HG02973 (cell line): ENCODE measurements at regions not wholly inside any gene's neighbourhood (a gene's known extent, or its start where the extent isn't known, plus 50 kb on each side); places are given as distances from the start of the nearest gene placed in this dataset.

Experiments used
- ATAC-seq: cut with Tn5 transposase; IDR thresholded peaks from one replicate; pipeline ENCODE4 v1.9.1; 2021; ENCODE audit warnings: moderate library complexity; ENCODE audit not compliant: unreplicated experiment

DNA sequence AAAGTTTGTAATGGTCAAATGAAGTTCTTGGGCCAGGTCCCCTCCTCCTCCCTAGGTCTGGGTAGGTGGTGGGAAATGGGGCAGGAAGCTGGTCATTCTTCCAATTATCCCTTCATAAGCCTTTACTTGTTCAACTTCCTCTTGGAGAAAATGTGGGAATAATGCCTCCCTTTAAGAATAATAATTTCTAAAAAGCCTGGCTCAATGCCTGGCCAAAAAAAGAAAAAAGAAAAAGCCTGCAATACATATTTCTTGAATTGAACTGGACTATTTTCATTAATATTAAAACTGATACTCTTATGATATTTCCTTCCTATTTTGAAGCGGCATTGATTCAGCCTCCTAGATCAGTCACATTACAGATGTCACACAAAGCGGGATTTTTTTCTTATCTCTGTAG, 600.9 kb downstream of the CCDC171 start:
- no peak for ATAC-seq

DNA sequence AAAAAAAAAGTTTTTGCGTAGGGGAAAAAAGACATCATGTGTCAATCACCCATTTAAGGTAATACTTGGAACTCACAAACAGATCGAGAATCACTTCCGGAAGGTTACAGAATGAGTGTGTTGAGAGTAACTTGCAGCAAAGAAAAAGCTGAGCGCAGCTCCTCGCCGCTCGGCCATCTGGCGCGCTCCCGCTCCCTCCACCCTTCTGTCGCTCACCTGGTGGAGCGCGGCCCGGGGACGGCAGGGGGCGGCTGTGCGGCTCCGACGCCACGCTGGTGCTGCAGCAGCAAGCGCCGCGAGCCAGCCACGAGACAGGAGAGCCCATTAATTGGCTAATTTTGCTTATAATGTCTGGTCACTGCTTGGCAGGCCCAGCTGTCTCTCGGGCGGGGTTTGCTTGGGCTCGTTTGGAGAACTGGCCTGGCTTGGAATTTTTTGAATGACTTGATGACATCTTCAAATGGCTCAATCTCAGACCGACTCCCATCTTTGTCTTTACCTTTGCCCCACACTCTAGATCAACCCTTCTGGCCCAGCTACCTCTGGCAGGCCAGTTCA, 601.8 kb downstream of the CCDC171 start:
- no peak for ATAC-seq

DNA sequence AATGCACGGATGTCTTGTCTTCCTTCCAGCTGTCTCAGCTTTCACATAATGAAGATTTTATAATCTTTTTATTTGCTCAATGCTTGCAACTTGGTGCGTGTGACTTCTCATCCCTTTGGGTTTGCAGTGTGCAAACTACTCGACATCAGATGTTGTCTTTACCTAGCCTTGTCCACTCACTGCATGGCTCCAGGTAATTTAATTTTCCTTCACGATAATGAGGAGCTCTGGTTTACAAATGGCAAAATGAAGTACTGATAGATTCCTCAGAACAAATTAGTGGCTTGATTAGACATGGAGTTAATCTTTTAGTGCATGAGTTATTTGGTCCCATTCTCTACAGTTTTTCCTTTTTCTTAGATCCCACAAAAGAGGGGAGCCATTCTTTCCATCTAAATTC, 603.0 kb downstream of the CCDC171 start:
- ATAC-seq, result no peak

DNA sequence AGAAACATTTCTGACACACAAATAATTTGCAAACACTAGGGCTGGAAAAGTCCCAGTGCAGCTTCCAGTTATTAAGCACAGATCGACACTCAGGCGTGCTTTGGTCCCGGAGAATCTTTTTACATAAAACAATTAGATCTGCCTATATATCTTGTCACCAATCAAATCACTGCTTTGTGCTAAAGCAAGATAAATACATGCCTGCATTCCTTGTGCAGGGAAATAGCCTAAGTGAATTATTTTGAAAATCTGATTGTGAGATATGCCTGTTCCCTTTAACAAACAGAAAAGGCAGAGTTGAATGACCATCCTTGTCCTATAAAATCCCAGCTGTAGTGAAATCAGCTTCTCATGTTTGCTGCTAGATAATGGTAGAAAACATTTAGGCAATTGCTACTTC, 604.4 kb downstream of the CCDC171 start:
- ATAC-seq, result no peak

DNA sequence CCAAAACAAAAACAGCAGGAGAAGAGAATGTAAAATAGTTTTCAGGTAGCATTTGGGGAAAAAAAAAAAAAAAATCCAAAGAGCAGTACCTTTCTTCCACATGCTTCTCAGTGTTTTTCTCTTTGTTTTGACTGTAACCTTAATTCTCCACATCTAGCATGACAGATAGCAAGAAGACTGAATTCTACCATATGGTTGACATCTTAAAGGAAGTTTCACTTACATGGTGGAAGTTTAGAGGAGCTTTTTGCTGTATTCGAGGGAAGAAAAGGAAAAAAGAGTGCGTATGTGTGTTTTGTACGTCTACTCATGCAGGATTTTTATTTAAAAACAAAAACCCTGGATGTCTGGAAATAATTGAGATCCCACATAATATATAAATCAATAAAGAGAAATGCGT, 604.8 kb downstream of the CCDC171 start:
- ATAC-seq, result no peak

DNA sequence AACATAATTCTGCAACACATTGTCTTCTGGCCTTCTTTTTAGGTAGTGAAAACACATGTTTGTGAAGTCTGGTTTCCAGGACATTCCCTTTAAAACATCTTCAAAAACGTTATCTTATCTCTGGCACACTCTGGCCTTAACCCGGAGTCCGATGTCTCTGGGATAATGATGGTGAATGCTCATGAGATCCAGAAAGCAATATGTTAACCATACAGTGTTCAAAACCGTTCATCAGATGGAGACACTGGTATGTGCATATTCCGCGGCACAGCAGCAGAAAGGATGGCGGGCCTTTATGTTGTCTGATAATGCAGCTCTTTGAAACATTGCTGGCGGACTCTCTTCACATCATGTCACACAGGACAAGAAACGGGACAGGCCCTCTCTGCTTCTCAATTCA, 605.2 kb downstream of the CCDC171 start:
- no peak for ATAC-seq

DNA sequence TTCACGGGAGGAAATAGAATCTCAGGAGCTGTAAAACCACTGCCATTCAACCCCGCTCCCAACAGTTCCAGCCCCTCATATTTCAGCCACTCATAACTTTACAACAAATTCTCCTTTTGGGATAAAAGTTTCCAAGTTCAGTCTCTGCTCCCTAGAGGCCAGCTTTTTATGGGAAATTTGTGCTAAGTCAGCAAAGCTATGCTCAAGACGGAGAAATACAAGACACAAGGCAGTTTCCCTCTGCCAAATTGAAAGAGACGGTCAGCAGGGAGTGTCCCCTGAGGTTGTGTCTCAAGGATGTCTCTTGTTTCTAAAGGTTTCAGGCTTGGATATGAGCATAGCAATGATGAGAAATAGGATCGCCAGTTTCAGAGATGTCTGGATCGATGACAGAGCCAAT, 608.6 kb downstream of the CCDC171 start:
- ATAC-seq, result no peak

DNA sequence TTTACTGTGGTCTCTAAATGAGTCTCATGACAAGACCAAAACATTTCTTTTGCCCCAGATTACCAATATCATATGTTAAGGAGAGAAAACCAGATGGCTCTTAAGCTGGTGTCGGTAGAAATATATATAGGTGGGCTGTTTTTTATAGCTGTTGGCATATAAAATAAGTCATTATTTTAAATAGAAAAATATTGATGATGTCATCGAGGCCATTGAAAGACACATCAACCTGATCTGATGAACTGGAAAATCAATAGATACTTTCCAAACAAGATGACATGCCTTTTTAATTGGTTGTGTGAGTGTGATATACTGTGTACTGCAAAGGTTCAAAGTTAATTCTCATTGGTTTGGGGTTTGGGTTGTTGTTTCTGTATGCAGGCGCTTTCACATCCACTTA, 617.3 kb downstream of the CCDC171 start:
- ATAC-seq, result no peak

DNA sequence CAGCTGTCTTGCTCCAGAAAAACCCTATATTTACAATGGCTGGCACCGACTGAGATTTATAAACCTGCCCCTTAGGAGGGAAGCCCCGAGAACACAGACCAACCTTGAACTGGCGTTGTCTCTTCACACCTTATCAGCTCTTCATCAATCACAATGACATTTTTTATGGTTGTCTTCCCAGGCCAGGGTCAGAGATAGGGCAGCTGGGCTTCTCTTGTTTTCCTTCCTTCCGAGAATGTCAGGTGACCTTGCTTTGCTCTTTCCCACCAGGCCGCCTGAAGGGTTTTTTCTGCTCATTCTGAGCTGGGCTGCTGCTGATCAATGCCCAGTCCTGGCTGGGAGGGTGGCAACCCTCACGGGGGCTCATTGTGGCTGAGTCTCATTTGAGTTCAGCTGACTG, 619.1 kb downstream of the CCDC171 start:
- no peak for ATAC-seq

DNA sequence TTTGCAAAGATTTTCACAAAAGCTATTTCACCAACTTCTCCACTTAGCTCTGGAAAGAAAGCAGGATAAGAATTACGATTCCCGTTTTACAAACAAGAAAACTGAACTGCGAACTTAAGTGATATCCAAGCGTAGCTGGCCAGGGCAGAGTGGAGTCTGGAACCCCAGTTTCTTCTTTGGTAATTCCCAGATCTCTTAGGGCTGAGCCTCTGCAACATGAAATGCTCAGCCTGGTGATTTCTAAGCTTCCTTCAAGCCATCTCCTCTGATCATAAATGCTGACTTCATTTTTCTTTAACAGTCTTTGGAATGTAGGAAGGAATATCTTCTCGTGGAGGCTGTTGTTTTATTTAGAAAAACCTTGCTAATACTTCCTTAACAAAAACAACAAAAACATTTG, 620.0 kb downstream of the CCDC171 start:
- no peak for ATAC-seq

DNA sequence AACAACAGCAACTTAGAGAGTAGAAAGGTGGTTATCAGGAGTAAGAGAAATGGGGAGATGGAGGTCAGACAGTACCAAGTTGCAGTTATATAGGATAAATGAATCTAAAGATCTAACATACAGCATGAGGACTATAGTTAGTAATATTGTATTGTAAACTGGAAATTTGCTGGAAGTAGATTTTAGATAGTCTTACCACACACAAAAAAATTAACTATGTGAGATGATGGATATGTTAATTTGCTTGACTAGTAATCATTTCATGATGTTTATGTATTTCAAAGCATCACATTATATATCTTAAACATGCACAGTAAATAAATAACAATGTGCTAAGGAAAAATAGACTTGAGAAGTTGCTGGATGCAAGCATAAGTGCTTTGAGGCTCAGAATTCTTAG, 622.1 kb downstream of the CCDC171 start:
- no peak for ATAC-seq

DNA sequence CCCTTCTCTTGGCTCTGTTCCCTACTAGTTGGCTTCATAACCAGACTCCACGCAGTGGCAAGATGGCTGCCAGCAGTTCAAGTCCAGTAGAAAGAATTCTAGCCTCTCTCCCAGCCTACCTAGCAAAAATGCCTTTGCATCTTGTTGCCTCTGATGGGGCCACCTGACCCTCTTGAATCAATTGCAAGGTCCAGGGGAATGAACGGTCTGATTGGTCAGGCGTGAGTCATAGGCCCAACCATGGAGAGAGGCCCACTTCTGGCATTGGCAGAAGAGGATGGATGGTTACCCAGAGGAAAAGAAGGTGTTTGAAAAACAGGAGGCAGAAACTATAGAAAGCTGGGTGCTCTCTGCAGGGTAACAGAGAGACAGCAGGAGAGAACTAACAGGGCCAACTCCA, 622.6 kb downstream of the CCDC171 start:
- no peak for ATAC-seq

DNA sequence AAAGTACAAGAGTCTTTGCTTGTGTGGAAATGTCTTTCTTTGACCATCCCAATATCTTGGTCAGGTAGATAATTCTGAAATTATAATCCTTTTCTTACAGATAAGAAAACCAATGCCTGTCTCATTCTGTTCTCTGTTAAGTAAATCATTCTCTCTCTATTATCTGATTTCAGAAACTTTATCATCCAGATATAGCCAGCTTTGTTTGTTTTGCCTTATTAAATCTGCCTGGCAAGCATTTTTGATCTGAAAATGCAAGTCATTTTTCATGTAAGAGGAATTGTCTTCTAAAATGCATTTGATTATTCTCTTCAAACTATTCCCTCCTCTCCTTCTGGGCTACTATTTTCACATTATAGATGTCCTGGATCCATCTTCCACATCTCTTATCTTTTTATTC, 625.5 kb downstream of the CCDC171 start:
- ATAC-seq, result no peak

DNA sequence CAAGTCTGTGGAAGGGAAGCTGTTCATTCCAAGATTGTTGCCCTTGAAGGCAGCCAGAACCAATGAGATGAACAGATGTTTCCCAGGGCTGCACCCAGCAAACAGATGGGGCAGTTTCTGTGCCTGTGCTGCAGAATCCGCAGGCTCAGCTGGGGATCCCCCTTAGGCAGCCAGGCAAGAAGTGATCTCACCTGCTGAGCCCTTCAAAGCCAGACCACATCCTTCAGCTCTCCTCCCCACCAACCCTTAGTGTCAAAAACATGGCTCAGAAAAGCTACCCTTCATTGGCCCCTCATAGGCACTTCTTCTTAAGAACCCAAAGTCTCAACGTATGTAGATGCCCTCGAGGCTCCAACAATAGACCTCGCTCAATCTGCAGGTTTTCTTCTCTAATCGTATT, 626.7 kb downstream of the CCDC171 start:
- no peak for ATAC-seq

DNA sequence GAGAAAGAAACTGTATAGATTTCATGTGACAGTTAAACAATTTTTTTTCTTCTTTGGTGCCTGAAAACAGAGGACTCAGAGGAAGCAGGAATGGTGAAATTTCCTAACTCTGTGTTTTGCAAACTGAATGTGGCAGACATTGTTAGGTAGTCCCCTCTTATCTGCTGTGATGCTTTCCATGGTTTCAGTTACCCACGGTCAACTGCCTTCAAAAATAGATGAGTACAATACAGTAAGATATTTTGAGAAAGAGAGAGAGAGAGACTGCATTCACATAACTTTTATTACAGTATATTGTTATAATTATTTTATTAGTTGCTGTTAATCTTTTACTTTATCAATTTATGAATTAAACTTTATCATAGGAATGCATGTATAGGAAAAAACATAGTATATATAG, 627.2 kb downstream of the CCDC171 start:
- no peak for ATAC-seq

DNA sequence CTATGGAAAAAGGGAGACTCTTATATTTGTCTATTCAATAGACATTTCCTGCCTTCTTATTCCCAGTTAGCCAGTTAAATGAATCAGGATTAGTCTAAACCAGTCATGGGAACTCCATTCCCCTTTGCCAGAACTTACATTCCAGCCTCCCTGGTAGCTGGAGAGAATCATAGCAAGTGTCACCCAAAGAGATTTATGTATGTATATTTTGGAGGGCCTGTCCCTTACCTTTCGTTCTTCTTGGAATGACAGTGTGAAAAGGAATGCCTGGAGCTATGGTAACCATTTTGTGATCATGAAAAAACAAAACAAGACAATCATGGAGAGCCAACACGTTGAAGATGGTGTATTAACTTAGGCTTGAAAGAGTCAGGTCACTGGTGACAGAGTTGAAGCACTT, 627.7 kb downstream of the CCDC171 start:
- no peak for ATAC-seq

DNA sequence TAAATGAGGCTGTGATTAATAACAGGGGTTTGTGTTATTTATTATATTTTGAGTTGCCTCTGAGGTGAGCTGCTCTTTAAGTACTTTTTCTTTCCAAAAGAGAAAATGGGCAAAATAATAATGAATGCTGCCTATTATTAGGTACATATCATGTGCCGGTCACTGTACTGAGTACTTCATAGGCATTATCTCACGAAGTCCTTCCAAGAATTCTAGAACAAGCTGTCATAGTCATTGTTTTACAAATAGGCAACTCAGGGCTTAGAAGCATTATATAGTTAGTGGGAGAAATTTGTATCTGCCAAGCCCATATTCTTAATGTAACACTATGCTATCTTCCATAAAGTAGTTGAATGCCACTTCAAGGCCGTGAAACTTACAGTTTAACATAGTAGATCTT, 628.7 kb downstream of the CCDC171 start:
- no peak for ATAC-seq

DNA sequence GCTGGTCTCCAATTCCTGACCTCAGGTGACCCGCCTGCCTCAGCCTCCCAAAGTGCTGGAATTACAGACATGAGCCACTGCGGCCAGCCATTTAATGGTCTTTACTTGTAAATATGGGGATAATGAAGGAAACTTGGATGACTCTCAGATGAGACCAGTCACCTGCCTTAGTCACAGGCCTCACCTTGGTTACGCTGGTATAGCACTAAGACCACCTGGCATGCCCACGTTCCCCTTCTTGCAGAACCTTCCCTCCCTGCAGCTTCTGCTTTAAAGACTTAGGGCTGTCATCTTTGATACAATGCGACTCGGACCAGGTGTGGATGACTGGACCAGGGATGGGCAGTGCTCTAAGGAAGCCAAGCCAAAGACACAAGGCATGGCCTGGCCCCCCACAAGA, 629.9 kb downstream of the CCDC171 start:
- ATAC-seq, result no peak

DNA sequence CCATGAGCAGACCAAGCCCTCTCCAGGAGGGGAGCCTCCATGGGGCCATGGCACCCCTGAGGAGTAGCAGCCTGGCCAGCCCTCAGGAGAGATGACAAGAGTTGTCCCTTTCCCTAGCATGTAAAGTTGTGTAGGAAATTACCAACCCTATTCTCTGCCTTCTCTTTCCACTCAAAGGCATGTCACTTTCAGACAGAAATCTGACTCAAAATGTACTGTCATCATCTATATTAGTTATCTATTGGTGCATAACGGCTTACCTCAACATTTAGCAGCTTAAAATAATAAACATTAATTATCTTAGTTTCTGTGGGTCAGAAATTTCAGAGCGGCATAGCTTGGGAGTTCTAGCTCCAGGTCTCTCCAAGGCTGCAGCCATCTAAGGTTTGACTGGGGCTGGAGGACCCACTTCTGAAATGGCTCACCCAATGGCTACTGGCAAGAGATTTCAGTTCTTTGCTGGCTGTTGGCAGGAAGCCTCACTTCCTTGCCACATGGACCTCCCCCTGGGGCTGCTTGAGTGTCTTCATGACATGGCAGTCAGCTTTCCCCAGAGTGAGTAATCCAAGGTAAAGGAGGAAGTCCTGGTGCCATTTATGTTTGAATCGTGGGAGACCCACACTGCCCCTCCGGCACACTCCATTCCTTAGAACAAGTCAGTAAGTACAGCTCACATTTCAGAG, 632.3 kb downstream of the CCDC171 start:
- no peak for ATAC-seq

DNA sequence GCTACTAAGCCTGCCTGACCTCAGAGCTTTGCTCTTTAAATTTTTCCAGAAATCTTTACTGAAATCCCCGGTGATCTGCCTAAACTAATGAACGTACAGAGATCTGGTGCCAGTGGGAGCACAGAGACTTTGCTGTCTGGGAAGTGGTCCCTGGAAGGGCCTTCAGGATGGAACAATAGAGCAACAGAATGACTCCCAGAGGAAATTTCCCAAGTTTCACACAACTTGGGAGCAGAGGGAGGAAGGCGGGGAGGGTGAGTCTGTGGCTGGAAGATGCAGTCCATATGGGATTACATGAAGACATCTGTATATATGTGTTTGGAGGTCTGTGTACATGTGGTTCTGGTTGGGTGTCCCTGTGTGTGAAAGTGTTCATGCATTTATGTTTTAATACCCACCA, 638.3 kb downstream of the CCDC171 start:
- ATAC-seq, result no peak

DNA sequence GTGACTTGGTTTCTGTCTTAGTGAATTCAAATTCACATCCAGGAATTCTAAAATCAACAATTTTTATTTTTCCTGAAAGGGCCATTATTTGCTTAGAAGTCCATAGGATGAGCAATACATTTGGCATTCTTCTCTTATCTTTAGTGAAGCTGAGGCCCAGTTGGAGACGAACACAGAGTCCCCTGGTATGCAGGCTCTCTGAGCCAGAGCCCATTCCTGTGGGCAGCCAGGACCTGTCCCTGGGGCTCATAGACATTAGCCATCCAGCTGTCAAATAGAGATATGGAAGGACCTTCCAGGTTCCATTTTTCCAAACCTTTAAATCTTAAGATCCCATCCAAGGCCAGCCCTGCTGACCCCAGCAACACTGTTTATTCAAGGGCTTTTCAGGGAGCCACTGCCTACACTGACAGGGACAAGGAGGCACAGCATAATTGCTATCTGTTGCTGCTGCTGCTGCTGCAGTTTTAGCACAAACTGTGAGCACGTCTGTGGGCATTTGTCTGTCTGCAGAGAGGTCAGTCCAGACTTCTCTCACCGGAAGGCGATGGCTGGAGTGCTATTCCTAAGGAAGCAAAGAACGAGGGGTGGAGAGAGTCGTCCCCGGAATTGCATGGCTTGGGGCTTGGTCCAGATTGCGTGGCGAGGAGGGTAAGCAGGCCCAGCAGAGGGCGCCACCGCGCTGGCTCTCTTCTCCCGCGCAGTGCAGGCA, 639.0 kb downstream of the CCDC171 start:
- ATAC-seq, result no peak

DNA sequence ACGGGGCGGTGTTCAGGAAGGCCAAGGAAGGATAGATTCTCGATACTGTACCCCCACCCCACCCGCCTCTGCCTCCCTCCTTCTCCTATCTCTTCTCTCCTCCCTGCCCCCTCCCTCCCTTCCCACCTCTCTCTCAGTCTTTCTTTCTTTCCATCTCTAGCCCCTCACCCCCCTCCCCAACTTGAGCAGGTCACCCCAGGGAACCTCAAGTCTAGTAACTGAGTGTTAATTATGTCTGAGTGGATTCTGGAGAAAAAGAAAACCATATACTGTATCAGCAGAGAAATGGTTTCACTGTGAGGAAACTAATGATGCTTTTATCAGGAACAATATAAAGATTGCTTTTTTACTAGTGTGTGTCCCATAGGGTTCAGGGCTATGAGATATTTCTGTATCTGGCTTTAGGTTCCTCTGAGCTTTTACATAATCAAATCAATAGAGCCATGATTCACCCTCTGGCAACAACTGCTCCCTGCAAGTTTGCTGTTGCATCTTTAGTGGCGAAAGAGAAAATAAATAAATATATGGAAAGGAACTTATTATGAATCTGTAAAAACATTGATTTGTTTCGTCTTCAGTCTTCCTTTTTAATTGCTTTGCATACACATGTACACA, 639.7 kb downstream of the CCDC171 start:
- ATAC-seq, result no peak
